Cardiac septum (tissue), 1 donor: ENCODE measurements at regions not wholly inside any gene's neighbourhood (a gene's known extent, or its start where the extent isn't known, plus 50 kb on each side); places are given as distances from the start of the nearest gene placed in this dataset.
"Not testable (repeated sequence)": the region's sequence is repeated elsewhere in the genome, so short reads cannot be mapped to it uniquely, and the experiment has no call there.

Experiments
- DNase-seq: peaks from one replicate; pipeline ENCODE4 v3.0.0-alpha.2; 2020; ENCODE audit warnings: low spot score
- intact Hi-C: fragments of 100-400 bp; cut with DNase I; formaldehyde crosslinking; loops from one replicate; pipeline ENCODE4 v1.14.0; 2022
- donor health status: DM: no; HTN: no; CAD: no.

- intact Hi-C loops: no loop called here
- no peak for DNase-seq
These were observed 89.9 kb upstream of the MITF start for GRCh38 chr3:69649120-69650065.

GRCh38 chr3:69648126-69648525 is 91.1 kb upstream of the MITF start:
- DNase-seq: no peak
- intact Hi-C loops: no loop called here

DNA sequence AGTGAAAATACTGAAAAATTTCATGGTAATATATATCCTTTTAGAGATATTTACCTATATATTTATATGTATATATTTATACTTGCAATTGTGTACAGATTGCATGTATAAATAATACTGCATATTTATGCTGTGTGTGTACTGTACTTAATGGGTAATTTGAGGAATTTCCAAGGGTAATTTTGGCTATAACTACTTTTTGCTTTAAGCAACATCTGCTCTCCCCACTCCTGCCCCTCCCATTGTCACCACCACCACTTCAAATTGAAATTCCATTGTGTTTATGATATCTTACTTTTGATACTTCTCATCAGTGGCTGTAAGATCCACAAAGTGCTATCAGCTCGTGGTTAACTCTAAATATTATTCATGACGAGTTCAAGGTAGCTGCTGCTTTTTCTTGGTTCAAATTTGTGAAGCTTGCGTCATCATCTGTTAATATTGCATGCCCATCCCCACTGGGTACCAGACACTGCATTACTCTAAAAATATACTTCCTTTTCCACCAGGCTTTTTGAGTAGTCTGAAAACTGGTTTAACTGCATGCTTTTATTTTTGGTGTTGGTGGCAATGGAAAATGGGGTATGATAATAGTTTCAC is 91.7 kb upstream of the MITF start:
- DNase-seq: no peak
- intact Hi-C loops: no loop called here

GRCh38 chr3:69647081-69647480 is 92.2 kb upstream of the MITF start:
- intact Hi-C loops: no loop called here
- no peak for DNase-seq

GRCh38 chr3:69646287-69647067 is 92.8 kb upstream of the MITF start:
- intact Hi-C loops: no loop called here
- no peak for DNase-seq

DNA sequence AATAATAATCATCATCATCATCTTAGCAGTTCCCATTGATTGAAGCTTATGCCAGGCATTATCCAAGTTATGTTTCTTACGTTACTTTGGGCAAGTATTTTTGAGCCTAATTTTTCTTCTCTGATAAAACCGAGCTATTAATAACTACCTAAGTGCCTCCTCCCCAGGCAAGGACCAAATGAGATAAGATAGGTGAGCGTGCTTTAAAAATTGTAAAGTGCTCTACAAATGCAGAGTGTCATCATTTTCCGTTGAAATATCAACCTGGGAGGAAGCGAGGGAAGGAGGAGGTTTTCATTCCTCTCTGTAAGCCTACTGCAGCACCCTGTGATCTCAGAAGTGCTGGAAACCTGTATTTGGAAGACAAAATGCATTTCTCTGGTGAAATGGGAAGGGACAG is 96.7 kb upstream of the MITF start:
- no peak for DNase-seq
- intact Hi-C loops: no loop called here

GRCh38 chr3:69639851-69640250 is 99.4 kb upstream of the MITF start:
- intact Hi-C loops: no loop called here
- DNase-seq: no peak

- no peak for DNase-seq
These were observed 110.3 kb upstream of the MITF start for GRCh38 chr3:69628951-69629350.

DNA sequence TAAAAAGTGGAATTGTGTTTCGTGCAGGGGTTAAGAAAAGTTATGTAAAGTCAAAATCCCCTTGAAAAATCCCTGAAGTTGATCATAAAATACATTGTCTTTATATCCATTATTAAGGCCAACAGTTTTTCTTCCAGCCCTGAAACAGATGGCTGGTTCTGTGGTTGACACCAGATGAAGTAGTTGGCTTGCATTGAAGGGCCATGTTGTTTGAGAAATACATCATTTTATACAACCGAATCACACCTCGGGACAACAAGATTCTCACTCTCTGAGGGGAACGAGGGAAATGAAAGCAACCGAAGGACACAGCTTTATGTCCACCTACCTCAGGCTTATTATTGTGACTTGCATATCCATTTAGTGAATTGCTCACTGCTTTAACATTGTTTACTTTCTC is 126.0 kb upstream of the MITF start:
- no peak for DNase-seq
- intact Hi-C loops: no loop called here

More at GRCh38 chr3:69628951-69629350, 110.3 kb upstream of the MITF start:
- intact Hi-C loops: no loop called here

DNA sequence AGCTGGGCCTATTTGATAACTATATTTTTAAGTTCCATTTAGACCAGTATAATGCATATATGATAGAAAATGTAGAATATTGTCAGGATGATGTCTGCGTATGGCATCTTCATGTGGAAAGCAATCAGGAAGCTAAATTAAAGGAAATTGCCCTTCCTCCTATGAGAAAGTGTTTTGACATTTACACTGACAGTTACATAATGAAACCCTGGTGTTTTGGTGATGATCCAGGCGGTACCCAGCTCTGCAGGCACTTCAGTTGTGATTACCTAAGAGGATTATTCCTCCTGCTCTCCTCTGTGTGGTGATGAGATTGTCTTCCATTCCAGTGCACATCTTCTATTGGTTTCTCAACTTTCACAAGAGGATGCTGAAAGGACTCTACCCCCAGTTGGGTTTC is 126.5 kb upstream of the MITF start:
- intact Hi-C loops: no loop called here
- no peak for DNase-seq

DNA sequence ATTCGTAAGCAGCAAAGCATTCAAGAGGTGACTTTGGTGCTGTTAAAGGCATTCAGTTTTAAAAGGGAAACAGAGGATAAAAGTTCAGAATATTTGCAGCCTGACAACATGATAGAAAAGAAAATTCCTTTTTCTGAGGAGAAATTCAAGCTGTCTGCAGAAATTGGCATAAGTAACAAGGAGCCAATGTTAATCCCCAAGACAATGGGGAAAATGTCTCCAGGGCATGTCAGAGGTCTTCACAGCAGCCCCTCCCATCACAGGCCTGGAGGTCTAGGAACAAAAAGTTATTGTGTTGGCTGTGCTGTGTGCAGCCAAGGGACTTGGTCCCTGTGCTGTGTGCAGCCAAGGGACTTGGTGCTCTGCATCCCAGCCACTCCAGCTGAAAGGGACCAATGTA is 129.7 kb upstream of the MITF start:
- intact Hi-C loops, DNase-seq: not testable (repeated sequence)

DNA sequence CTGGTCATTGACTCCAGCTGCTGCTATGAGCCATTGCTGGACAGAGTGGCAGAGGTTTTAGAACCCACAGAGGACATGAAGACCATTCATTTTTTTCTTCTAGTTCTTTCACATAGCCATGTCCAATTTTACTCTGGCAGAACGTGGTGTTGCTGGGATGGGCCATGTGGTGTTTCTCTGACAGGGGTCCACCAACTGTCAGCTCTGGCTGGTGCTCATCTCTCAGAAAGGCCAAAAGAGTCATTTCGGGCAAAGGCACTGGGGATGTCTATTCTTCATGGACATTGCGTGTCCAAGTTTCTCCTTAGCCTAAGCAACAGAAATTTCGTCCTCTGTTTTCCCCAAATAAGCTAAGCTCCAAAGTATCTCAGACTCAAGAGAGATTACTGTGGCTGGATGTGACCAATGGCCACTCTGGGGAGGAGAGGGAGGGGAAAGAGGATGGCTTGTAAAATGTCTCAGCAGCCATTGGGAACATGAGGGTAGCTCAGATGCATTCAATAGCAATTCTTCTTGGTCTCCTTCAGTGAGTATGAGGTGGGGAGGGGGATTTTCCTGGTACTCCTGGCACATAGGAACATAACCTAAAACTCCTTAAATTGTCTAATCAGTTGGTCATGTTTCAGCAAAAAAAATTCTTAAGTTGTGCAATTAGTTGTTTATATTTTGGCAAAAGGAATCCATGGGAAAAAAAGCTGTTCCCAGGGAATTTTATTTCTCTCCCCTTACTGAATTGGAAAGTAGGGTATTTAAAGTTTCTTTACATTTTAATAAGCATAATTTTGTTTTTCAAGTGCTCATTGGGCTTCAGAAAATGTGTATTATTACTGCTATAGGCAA is 131.6 kb upstream of the MITF start:
- no peak for DNase-seq
- intact Hi-C loops: no loop called here

DNA sequence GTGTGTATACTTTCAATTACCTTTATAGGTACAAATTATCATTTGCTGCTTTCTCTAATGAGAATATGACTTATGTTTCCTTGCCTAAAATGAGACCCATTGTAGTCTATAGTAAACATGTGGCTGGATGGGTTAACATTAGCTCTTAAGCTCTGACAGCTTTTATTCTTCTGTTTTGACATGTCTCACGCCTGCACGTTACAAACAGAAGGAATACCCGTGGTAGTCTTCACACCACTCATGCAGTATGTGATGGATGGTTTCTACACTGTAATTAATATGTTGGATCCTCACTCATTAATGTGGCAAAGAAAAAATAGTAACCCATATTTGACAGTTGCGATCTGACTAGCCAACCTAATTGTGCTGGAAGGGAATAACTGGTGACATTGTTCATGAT is 133.4 kb upstream of the MITF start:
- DNase-seq: no peak
- intact Hi-C loops: no loop called here

DNA sequence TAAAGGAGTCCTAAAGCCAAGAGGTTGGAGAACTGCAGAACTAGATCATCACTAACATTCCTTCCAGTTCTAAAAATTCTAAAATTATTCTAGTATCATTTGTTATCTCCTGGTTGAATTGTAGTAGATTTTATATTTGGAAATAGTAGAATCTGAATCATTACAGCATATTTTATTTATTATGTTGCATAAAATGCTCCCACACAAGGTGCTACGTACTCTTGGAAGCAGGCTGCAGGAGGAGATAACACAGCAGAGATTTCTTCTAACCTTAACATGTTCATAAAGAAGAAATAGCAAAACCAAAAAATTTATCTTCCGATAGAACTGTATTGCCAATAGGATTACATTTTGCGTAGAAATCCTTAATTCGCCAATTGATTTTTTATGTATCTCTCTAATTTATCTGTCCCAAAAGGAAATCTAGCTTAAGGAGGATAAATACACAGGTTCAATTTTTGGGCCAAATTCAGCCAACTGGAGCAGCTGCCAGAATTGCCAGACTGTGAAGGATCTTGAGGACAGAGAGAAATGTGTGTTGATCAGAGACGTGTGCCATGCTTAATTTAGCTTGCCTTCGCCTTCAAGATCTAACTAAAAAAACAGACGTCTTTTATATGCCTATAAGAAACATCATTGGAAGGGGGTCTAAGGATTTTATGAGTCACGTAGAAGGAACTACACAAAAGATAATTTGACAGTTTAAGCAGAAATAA is 134.4 kb upstream of the MITF start:
- intact Hi-C loops: no loop called here
- no peak for DNase-seq

GRCh38 chr3:69602112-69602511 is 137.2 kb upstream of the MITF start:
- no peak for DNase-seq
- intact Hi-C loops: no loop called here

DNA sequence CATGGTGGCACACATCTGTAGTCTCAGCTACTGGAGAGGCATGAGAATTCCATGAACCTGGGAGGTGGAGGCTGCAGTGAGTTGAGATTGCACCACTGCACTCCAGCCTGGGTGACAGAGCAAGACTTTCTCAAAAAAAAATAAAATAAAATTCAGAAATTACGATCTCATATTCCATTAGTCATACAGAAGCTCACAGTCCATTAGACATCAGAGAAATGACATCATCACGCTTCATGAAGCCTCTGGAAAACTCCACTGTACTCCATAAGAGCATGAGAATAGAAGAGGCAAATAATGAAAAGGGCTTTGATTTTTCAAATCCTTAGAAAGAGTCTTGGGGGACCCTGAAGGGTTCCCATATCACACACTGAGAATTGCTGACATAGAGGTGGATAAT is 145.0 kb upstream of the MITF start:
- intact Hi-C loops: no loop called here
- no peak for DNase-seq

DNA sequence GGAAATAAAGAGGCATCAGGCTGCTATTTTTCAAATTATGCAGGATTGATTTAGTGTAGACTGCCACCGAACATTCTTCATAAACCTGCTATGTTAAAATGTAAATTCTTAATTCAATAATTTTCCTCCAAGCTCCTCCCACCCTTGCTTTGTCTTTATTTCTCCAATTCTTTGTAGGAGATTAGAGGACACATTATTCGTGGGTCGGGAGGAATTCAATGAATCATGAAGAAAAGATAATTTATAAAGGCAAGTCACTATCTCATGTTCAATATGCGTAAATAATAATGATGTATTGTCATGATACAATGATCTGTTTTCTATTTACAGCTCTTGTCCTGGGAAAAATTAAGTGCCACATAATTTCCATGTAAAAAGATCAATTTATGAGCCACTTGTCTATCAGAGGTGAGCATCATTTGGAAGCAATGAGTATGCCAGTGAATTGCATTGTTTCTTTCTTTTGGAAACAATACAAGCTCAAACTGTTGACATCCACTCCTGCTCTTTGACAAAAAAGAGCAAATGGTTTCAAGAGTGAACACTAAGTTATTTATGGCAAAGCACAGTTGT is 148.0 kb upstream of the MITF start:
- intact Hi-C loops: no loop called here
- DNase-seq: no peak

DNA sequence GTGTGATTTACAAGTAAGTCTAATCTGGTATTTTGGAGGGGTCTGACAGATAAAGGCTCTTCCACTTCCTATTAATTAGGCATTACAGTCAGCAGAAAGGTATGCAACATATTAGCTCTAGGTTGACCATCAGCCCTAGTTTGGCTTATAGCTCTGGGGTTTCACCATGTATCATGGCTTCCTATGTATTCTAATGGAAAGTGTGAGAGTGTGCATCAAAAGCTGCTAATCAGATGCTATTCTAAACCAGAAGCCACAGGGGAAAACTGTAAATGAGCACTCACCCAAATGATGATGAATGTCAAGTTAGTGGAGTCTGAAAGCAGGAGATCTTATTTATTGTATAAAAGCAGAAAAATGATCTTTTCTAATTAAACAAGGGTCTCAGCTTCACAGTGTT is 149.2 kb upstream of the MITF start:
- no peak for DNase-seq

DNA sequence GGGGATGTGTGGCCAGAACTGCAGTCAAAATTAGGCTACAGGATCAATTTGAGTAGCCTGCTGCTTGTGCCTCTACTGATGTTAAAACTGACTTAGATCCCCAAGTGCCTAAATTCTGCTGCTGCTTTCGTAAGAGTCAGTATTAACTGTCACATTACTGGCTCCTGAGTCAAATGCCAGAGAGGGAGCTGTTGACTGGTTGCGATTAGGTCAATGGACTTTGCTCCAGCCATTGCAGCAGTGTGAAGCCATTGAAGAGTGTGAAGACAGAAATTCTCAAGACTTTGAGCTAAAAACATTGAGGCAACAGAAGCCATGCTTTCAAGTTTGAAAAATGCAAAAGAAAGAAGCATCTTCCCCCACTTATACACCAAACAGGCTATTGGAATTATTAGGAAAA is 151.1 kb upstream of the MITF start:
- DNase-seq: no peak
- intact Hi-C loops: no loop called here

More for the DNA sequence above, 149.2 kb upstream of the MITF start:
- intact Hi-C loops: no loop called here
